GM12878 (cell line): ENCODE measurements at regions not wholly inside any gene's neighbourhood (a gene's known extent, or its start where the extent isn't known, plus 50 kb on each side); places are given as distances from the start of the nearest gene placed in this dataset.

Source experiments
- ATAC-seq: fragments of 200-7000 bp; cut with Tn5 transposase; 3 replicates; pipeline ENCODE4 v1.9.1; 2020; ENCODE audit warnings: mild to moderate bottlenecking, moderate library complexity
- BruUV-seq: library from RNA; stranded (reverse); fragments of 400-500 nt; replicated peaks from 2 replicates; lab custom pipeline; 2021; lab: Mats Ljungman, UMichigan
- CTCF ChIA-PET: fragments of 300-600 bp; sonication (Branson Sonifier 250); formaldehyde crosslinking; extraction: SDS; loops from one replicate; lab custom pipeline; 2021; ENCODE audit warnings: inconsistent platforms; lab: Yijun Ruan, JAX
- POLR2A ChIA-PET: fragments of 350-600 bp; formaldehyde crosslinking; extraction: SDS; loops from one replicate; lab custom pipeline; 2021; ENCODE audit warnings: inconsistent platforms; lab: Charles Lee
- RAD21 ChIA-PET: fragments of 300-600 bp; sonication (Branson Sonifier 250); formaldehyde crosslinking; loops from one replicate; lab custom pipeline; 2023; ENCODE audit warnings: antibody characterized with exemption; ENCODE audit not compliant: unreplicated experiment; lab: Charles Lee
- SMC1A ChIA-PET: fragments of 300-600 bp; sonication (Branson Sonifier 250); formaldehyde crosslinking; loops from one replicate; lab custom pipeline; 2023; ENCODE audit not compliant: unreplicated experiment, uncharacterized antibody; lab: Charles Lee
- DNase-seq: peaks from one replicate; pipeline ENCODE4 v3.0.0-alpha.2; 2011; ENCODE audit warnings: low read depth, low spot score
- FAIRE-seq: peaks from 3 replicates; lab custom pipeline; 2011; peaks lifted over from hg19 to GRCh38; lab: Jason Lieb, UNC
- H2AFZ ChIP-seq: 2 replicates; pipeline ENCODE4 v1.6.0; 2011; ENCODE audit warnings: low read depth, low read length, control low read depth; ENCODE audit not compliant: control insufficient read depth
- H3K27ac ChIP-seq: 2 replicates; pipeline ENCODE4 v1.5.1; 2011; ENCODE audit warnings: control low read depth; ENCODE audit not compliant: control insufficient read depth, insufficient read depth
- H3K27me3 ChIP-seq, 2 experiments: replicated peaks in 1 of 2; 2 replicates each; pipeline versions ENCODE4 v1.6.0 to v1.6.1; 2011; ENCODE audit warnings: low read length in 1 of 2; ENCODE audit not compliant: control insufficient read depth in 2 of 2, insufficient read depth in 2 of 2
- H3K36me3 ChIP-seq, 2 experiments: 2 replicates each; pipeline ENCODE4 v1.5.1; 2011; ENCODE audit warnings: low read length in 1 of 2; ENCODE audit not compliant: control insufficient read depth in 2 of 2, insufficient read depth in 2 of 2
- H3K4me1 ChIP-seq: 2 replicates; pipeline ENCODE4 v1.6.1; 2011; ENCODE audit warnings: mild to moderate bottlenecking, low read length, moderate library complexity, mixed read lengths; ENCODE audit not compliant: control insufficient read depth, insufficient read depth
- H3K4me2 ChIP-seq: 2 replicates; pipeline ENCODE4 v1.6.0; 2011; ENCODE audit warnings: control low read depth; ENCODE audit not compliant: control insufficient read depth, insufficient read depth
- H3K4me3 ChIP-seq: fragments of 200-600 bp; sonication (generic); 2 replicates; pipeline ENCODE4 v1.5.1; 2016
- H3K79me2 ChIP-seq: 2 replicates; pipeline ENCODE4 v1.6.0; 2011; ENCODE audit warnings: low read length; ENCODE audit not compliant: control insufficient read depth, insufficient read depth
- H3K9ac ChIP-seq: 2 replicates; pipeline ENCODE4 v1.8.0; 2011; ENCODE audit warnings: low read length, control low read depth, mixed read lengths; ENCODE audit not compliant: control insufficient read depth, insufficient read depth
- H3K9me3 ChIP-seq: replicated peaks from 3 replicates; pipeline ENCODE4 v1.5.1; 2011; ENCODE audit warnings: mild to moderate bottlenecking, low read length; ENCODE audit not compliant: control insufficient read depth, insufficient read depth
- H4K20me1 ChIP-seq: 2 replicates; pipeline ENCODE4 v1.6.0; 2011; ENCODE audit not compliant: control insufficient read depth, insufficient read depth
- CBX5 ChIP-seq: sonication (generic); IDR thresholded peaks from 2 replicates; pipeline ENCODE4 v1.6.1; 2016; ENCODE audit warnings: low read depth, moderate library complexity, mild to moderate bottlenecking, inconsistent platforms
- CHD1 ChIP-seq: IDR thresholded peaks from 2 replicates; pipeline ENCODE4 v1.6.1; 2012; ENCODE audit warnings: low read depth, low read length, improper control_type of control experiment
- EGR1 ChIP-seq, 2 experiments: IDR thresholded peaks; 1 replicate in 1 of 2; 2 replicates in 1 of 2; pipeline ENCODE4 v1.6.1; 2011 to 2012; ENCODE audit warnings: low read depth in 2 of 2, low read length in 2 of 2, borderline replicate concordance in 1 of 2, mild to moderate bottlenecking in 1 of 2, moderate library complexity in 1 of 2
- EP300 ChIP-seq, 2 experiments: fragments of 150-350 bp in 1 of 2; IDR thresholded peaks; 2 replicates each; pipeline ENCODE4 v1.6.1; 2011 to 2012; ENCODE audit warnings: low read depth in 2 of 2, low read length in 2 of 2, borderline replicate concordance in 1 of 2, improper control_type of control experiment in 1 of 2, inconsistent platforms in 1 of 2; ENCODE audit not compliant: control insufficient read depth in 1 of 2
- IRF4 ChIP-seq: IDR thresholded peaks from 2 replicates; pipeline ENCODE4 v1.6.1; 2011; ENCODE audit warnings: low read depth, low read length
- KAT2A ChIP-seq: conservative IDR thresholded peaks from 2 replicates; pipeline ENCODE4 v1.6.1; 2011; ENCODE audit warnings: low read depth, low read length; ENCODE audit not compliant: control insufficient read depth
- NKRF ChIP-seq: fragments of 450-650 bp; conservative IDR thresholded peaks from 2 replicates; pipeline ENCODE4 v1.6.1; 2017; ENCODE audit warnings: mild to moderate bottlenecking, moderate library complexity
- NR2F1 ChIP-seq: fragments of 450-650 bp; conservative IDR thresholded peaks from 2 replicates; pipeline ENCODE4 v1.6.1; 2017; ENCODE audit warnings: mild to moderate bottlenecking
- PAX5 ChIP-seq: IDR thresholded peaks from 2 replicates; pipeline ENCODE4 v1.6.1; 2011; ENCODE audit warnings: low read depth, low read length, borderline replicate concordance
- RCOR1 ChIP-seq: conservative IDR thresholded peaks from 2 replicates; pipeline ENCODE4 v1.6.1; 2012; ENCODE audit warnings: low read depth, low read length, improper control_type of control experiment
- RUNX3 ChIP-seq: IDR thresholded peaks from 2 replicates; pipeline ENCODE4 v1.6.1; 2012; ENCODE audit warnings: low read length, inconsistent platforms
- SP1 ChIP-seq: IDR thresholded peaks from one replicate; pipeline ENCODE4 v1.6.1; 2011; ENCODE audit warnings: low read depth, low read length
- SPI1 ChIP-seq: IDR thresholded peaks from 2 replicates; pipeline ENCODE4 v1.6.1; 2011; ENCODE audit warnings: low read depth, mild to moderate bottlenecking, low read length, moderate library complexity, borderline replicate concordance; ENCODE audit not compliant: insufficient read depth
- SREBF2 ChIP-seq: IDR thresholded peaks from 2 replicates; pipeline ENCODE4 v1.6.1; 2012; ENCODE audit warnings: mild to moderate bottlenecking, low read length
- SUZ12 ChIP-seq: fragments of 200-600 bp; sonication (generic); IDR thresholded peaks from one replicate; pipeline ENCODE4 v1.6.1; 2018; ENCODE audit warnings: antibody characterized with exemption, mild to moderate bottlenecking; ENCODE audit not compliant: unreplicated experiment
- ZNF274 ChIP-seq: IDR thresholded peaks from one replicate; pipeline ENCODE4 v1.8.0; 2011; ENCODE audit not compliant: insufficient read length, insufficient read depth
- ZNF622 ChIP-seq: fragments of 450-650 bp; IDR thresholded peaks from 2 replicates; pipeline ENCODE4 v1.6.1; 2017; ENCODE audit warnings: mild to moderate bottlenecking, inconsistent platforms
- WGBS: methylation state at CpG from one replicate; pipeline ENCODE4 v1.1.6; 2016; ENCODE audit warnings: low lambda C conversion rate; ENCODE audit not compliant: insufficient replicate concordance, insufficient coverage; ENCODE audit errors: missing lambda C conversion rate; 5-methylcytosine and 5-hydroxymethylcytosine counted together
- in situ Hi-C: fragments of 300-500 bp; cut with MboI; formaldehyde crosslinking; loops from 9 replicates; pipeline ENCODE4 v1.14.3; 2018; ENCODE audit warnings: mixed read lengths
- intact Hi-C: fragments of 100-400 bp; cut with micrococcal nuclease; formaldehyde crosslinking; loops from one replicate; pipeline ENCODE4 v1.14.2; 2022; ENCODE audit not compliant: unreplicated experiment

GRCh38 chr10:108147346-108147745 lies 982.8 kb upstream of the SORCS1 start:
- no peak overlapping the region for H3K9ac ChIP-seq
- no peak overlapping the region for H3K4me3 ChIP-seq
- ChIA-PET SMC1A (interaction anchor here (1.6 kb wide), 1 partner anchor 11 kb away, joined by 5 read pairs; no protein-coding TSS in a partner anchor), CTCF (no interaction called here), POLR2A (no interaction called here), RAD21 (no interaction called here)
- 2% methylated on average over 2 of the region's 2 CpGs for WGBS
- no peaks in the 10 kb centered on the region for H3K4me1 ChIP-seq
- no peak overlapping the region for H2AFZ ChIP-seq
- in situ Hi-C loops (no loop called here), intact Hi-C loops (loop anchor here (5.0 kb wide), 1 partner anchor 870 kb away; no protein-coding TSS in a partner anchor)
- TF ChIP-seq ZNF622: no peak
- no peak for TF ChIP-seq KAT2A
- TF ChIP-seq SUZ12: no peak
- TF ChIP-seq SP1: no peak
- peak; percentile 49; the same call in 1 of the 2 replicates for TF ChIP-seq CBX5
- TF ChIP-seq RUNX3: no peak
- peak; percentile 63 for TF ChIP-seq NR2F1
- DNase-seq: no peak
- H3K27me3 ChIP-seq: no peaks in the 10 kb centered on the region
- no peaks in the 10 kb centered on the region for H3K79me2 ChIP-seq
- H3K4me2 ChIP-seq: no peak overlapping the region
- H4K20me1 ChIP-seq: no peaks in the 10 kb centered on the region
- H3K36me3 ChIP-seq: no peaks in the 10 kb centered on the region
- no TSS peak for BruUV-seq
- no peak for ATAC-seq
- no peak overlapping the region for H3K27ac ChIP-seq
- H3K9me3 ChIP-seq: no peaks in the 10 kb centered on the region
- no peak for FAIRE-seq

GRCh38 chr10:108141064-108141463 lies 976.6 kb upstream of the SORCS1 start:
- BruUV-seq: no TSS peak
- H4K20me1 ChIP-seq: no peaks in the 10 kb centered on the region
- intact Hi-C loops (no loop called here), in situ Hi-C loops (no loop called here)
- 0% methylated on average over 1 of the region's 1 CpG for WGBS
- no peak overlapping the region for H3K4me2 ChIP-seq
- no peaks in the 10 kb centered on the region for H3K27me3 ChIP-seq
- no peaks in the 10 kb centered on the region for H3K9me3 ChIP-seq
- H3K4me3 ChIP-seq: no peak overlapping the region
- RAD21 ChIA-PET: no interaction called here
- H3K27ac ChIP-seq: no peak overlapping the region
- H3K9ac ChIP-seq: no peak overlapping the region
- H2AFZ ChIP-seq: no peak overlapping the region
- no peak for FAIRE-seq
- POLR2A ChIA-PET: no interaction called here
- CTCF ChIA-PET: interaction anchor here (1.3 kb wide), 1 partner anchor 10 kb away, joined by 6 read pairs; no protein-coding TSS in a partner anchor
- no peaks in the 10 kb centered on the region for H3K4me1 ChIP-seq
- no peaks in the 10 kb centered on the region for H3K36me3 ChIP-seq
- SMC1A ChIA-PET: no interaction called here
- ATAC-seq: no peak
- no peak for DNase-seq
- H3K79me2 ChIP-seq: no peaks in the 10 kb centered on the region
- TF ChIP-seq NKRF (no peak), ZNF274 (no peak), RCOR1 (no peak), SREBF2 (no peak), PAX5 (no peak), EGR1 (IDR thresholded peaks at IDR 0.05; ENCODE audit: borderline replicate concordance in 1 of 2, low read depth in 2 of 2, low read length in 2 of 2) (no peak), EP300 (IDR thresholded peaks at IDR 0.05; ENCODE audit: borderline replicate concordance in 1 of 2, control insufficient read depth in 1 of 2, low read depth in 2 of 2, low read length in 2 of 2) (no peak), SPI1 (no peak), IRF4 (no peak), CHD1 (no peak)
